Hematopoietic multipotent progenitor cell (in vitro differentiated cells): ENCODE measurements at regions not wholly inside any gene's neighbourhood (a gene's known extent, or its start where the extent isn't known, plus 50 kb on each side); places are given as distances from the start of the nearest gene placed in this dataset.

Source experiments
- DNase-seq, 3 donors: peaks; one replicate each; pipeline ENCODE4 v3.0.0-alpha.2; 2011 to 2015; ENCODE audit warnings: low read depth in 2 of 3, low spot score in 2 of 3

GRCh38 chr1:98221923-98222322, 301.1 kb upstream of the DPYD start:
- no peak for DNase-seq

- no peak for DNase-seq
These were observed 296.8 kb upstream of the DPYD start for GRCh38 chr1:98217601-98218000.

DNA sequence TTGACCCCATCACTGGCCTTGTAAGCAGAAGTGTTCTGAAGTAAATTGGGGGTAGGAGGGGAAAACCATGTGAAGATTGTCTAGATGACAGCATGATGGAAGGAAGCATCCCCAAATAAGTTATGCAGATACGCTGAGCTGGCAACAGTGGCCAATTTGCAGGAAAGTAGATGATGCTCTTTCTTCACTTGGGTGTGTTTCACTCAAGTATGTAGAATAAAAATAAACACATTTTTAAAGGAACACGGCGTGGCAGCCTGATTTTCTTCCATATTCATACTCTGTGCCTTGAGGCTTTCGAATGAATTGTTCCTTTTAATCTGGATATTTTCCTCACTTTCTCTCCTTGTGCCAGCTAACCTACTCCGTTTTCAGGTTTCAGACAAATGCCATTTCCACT, 295.5 kb upstream of the DPYD start:
- DNase-seq = no peak

- DNase-seq = no peak
These were observed 290.5 kb upstream of the DPYD start for GRCh38 chr1:98211271-98211845.

DNA sequence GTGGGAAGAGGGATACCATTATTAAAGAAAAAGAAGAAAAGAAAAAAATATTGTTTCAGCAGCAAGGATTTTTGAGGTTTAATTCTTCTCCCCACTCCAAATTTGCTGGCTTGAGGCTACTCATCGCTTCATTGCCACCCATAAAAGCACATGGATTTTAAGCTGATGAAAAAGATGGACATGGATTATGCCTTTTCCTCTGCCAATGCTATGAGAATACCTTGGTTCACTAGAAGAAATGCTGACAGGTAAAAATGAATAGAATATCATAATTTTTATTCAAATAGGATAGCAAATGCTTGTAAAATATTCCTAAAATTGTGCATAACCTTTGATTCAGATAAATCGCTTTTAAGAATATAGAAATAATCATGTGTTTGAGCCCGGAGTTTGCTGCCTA, 289.7 kb upstream of the DPYD start:
- no peak for DNase-seq

- no peak for DNase-seq
These were observed 289.2 kb upstream of the DPYD start for GRCh38 chr1:98210064-98210463.

DNA sequence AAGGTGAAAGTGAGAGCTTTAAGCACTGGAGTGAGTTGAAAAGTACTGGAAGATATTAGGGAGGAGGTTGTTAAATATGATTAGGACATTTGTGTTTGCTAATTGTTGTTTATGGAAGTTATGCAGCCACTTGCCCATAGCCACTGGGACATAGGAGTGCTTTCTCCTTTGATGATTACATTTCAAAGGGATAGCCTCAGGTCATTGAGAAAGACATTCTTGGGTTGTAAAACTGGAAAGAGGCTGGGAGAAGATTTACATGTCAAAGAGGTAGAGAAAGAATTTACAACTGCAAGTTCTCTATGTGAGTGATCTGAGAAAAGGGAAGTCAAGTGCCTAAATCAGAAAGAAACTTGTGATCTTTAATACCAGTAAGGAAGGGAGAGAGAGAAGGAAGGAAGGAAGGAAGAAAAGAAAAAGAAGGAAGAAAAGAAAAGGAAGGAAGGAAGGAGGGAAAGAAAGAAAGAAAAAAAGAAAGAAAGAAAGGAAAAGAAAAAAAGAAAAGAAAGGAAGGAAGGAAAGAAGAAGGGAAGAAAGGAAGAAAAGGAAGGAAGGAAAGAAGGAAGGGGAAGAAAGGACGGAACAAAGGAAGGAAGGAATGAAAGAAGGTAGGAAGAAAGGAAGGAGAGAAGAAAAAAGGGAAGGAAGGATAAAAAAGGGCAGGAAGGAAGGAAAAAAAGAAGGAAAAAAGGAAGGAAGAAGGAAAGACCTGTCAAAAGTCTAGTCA, 284.6 kb upstream of the DPYD start:
- no peak for DNase-seq

- DNase-seq = no peak
These were observed 282.6 kb upstream of the DPYD start for GRCh38 chr1:98203466-98203865.

- no peak for DNase-seq
These were observed 280.8 kb upstream of the DPYD start for GRCh38 chr1:98201666-98202081.

DNA sequence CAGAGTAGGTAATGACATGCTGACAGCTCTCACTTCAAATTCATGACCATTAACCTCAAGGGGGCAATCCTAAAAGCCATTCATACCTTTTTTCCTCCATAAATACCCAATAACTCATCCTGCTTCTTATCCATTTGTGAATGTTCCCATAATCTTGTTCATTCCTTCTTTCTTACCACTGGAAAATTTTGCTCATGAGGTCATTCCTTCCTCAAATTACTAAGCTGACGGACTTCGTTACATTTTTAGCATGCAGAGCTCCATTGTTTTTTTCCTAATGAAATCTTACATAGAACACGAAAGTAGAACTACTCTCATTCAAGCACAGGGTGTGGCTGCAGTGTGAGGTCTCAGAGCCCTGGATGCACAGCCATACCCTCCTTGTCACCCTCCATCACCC, 276.5 kb upstream of the DPYD start:
- no peak for DNase-seq

GRCh38 chr1:98196012-98196411, 275.2 kb upstream of the DPYD start:
- DNase-seq = no peak

- DNase-seq = no peak
These were observed 267.9 kb upstream of the DPYD start for GRCh38 chr1:98188774-98189173.

DNA sequence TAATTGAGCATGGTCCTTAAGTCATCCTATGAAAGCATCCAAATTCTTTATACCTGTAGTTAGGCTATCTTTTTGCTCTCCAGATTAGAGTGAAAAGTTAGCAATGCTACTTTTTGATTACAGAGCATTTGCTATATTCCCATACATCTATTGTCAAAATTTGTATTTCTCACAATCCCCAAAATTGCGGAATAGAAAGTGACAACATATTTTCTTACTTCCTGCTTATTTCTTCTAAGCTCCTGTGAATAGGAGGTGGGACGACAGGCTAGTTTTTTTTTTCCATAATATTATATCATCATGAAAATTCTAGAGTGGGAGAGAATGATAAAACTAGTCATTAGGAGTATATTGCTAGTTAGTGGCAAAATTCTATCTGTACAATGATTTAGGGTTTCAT, 264.0 kb upstream of the DPYD start:
- no peak for DNase-seq

DNA sequence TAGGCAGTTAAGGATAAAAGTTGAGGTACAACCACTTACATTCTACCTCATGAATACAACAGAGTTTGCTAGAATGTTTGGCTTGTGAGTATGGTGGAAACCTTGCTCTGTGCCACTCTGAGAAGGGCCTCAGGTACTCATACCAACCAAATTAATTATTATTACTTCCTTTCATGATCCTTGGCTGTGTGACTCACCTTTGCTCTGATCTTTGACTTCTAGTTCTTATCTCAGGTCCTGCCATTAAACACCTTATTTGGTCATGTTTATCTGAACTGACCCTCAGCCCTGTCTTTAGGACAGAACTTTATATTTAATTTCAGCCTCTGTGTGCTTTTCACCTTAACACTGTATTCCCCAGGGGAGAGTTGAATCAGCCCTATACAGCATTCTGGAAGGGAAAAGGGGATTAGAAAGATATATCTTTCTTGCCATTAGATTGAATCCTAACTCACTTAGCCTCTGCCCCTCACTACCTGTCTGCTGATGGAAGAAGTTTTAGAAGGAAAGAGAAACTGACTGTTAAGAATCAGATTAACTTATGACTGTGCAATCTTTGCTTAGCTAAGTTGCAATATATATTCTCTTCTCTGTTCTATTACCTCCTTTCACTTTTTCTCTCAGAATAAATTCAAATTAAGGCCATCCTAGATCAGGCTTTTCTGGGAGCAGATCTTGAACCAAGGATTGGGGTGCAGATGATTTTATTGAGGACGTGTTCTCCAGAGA, 260.4 kb upstream of the DPYD start:
- DNase-seq = no peak

GRCh38 chr1:98179151-98179773, 258.4 kb upstream of the DPYD start:
- no peak for DNase-seq

DNA sequence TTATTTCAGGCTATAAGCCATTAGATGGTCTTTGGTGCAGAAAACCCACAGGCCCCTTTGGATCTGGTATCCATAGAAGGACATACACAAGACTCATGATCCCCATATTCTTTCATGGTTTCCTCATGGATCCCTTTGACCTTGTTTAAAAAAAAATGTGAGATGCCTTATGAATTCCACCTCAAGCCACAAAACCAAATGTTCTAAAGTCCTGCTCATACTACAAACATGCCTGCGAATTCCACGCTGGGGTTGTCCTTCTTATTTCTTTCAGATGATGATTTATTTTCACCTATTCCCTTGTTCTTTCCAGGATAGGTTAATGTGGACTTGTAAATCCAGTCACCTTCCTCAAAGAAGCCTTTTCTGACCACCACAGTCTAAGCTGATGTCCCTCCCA, 256.9 kb upstream of the DPYD start:
- DNase-seq = no peak

DNA sequence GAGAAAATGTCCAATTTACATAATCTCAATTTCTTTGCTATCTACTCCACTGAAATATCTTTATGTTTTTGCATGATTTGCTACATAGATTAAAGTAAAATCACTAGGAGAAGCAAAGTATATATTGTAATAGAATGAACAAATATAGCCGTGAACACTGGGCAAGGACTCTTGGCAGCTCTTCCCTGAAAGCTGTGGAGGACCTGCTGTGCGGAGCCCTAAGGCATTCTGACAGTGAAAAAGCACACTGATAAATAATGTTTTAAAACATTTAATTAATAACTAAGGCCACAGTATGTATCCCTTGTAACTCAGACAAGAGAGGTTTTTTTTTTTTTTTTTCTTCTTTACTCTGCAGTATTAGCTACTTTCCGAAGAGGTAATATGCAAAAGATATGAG, 256.1 kb upstream of the DPYD start:
- DNase-seq = no peak

- no peak for DNase-seq
These were observed 255.6 kb upstream of the DPYD start for GRCh38 chr1:98176414-98176813.

DNA sequence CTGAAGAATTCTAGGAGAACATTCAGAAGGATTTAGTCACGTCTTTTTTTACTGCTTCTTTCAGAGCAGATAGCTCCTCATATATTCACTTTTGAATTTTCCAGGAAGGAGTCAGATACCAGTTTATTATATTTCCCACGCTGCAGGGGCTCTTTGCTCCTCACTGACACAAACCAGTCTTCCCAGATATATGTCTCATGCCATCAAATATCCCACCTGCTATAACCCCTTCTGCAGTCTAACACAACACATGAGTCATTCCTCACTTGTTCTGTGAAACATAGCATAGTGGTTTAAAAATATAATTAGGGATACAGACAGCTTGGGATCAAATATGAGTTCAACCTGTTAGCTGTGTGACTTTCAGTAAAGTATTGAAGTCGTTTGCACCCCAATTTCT, 251.7 kb upstream of the DPYD start:
- DNase-seq = no peak

DNA sequence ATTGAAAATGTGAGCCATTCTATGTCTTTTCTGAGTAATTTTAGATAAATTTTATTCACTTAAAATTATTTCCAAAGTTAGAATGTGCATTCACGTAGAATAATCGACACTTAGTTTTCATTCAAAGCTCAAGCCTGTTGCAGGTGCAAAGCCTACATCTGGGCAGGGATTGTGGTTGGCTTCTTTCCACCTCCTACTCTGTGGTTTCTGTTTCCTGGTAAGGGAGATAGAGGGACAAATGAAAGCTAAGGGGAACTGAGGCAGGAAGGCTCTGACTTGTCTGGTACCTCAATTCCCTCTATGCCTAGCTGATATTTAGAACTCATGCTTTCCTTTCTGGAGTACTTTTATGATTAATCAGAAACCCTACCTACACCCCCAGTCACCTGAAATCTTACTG, 251.2 kb upstream of the DPYD start:
- DNase-seq = peak in 1 of 3 donors; percentile 38

GRCh38 chr1:98164509-98164908, 243.7 kb upstream of the DPYD start:
- peak in 1 of 3 donors; percentile 42 for DNase-seq
